Left ventricle myocardium inferior (tissue), 1 donor: ENCODE measurements at regions not wholly inside any gene's neighbourhood (a gene's known extent, or its start where the extent isn't known, plus 50 kb on each side); places are given as distances from the start of the nearest gene placed in this dataset.

Experiments
- DNase-seq: peaks from one replicate; pipeline ENCODE4 v3.0.0-alpha.2; 2020
- H3K27ac ChIP-seq: fragments of 200-600 bp; replicated peaks from 2 replicates; pipeline ENCODE4 v1.8.0; 2021
- H3K27me3 ChIP-seq: fragments of 200-600 bp; 2 replicates; pipeline ENCODE4 v1.8.0; 2021; ENCODE audit warnings: low read depth
- H3K36me3 ChIP-seq: fragments of 200-600 bp; 2 replicates; pipeline ENCODE4 v1.8.0; 2021
- H3K4me1 ChIP-seq: fragments of 200-600 bp; 2 replicates; pipeline ENCODE4 v1.8.0; 2021
- H3K4me3 ChIP-seq: fragments of 200-600 bp; 2 replicates; pipeline ENCODE4 v1.8.0; 2021; ENCODE audit warnings: mild to moderate bottlenecking, moderate library complexity
- H3K9me3 ChIP-seq: fragments of 200-600 bp; replicated peaks from 2 replicates; pipeline ENCODE4 v1.8.0; 2021
- intact Hi-C: fragments of 100-400 bp; cut with micrococcal nuclease; formaldehyde crosslinking; loops from one replicate; pipeline ENCODE4 v1.11.0; 2022
- TF ChIP-seq, protein P1 (sequence below): fragments of 200-600 bp; IDR thresholded peaks from 2 replicates; pipeline ENCODE4 v1.8.0; 2021; ENCODE audit warnings: antibody characterized with exemption, mild to moderate bottlenecking, borderline replicate concordance
- donor health status: DM: no; HTN: yes; CAD: no; lungs with severe emphysema.

DNA sequence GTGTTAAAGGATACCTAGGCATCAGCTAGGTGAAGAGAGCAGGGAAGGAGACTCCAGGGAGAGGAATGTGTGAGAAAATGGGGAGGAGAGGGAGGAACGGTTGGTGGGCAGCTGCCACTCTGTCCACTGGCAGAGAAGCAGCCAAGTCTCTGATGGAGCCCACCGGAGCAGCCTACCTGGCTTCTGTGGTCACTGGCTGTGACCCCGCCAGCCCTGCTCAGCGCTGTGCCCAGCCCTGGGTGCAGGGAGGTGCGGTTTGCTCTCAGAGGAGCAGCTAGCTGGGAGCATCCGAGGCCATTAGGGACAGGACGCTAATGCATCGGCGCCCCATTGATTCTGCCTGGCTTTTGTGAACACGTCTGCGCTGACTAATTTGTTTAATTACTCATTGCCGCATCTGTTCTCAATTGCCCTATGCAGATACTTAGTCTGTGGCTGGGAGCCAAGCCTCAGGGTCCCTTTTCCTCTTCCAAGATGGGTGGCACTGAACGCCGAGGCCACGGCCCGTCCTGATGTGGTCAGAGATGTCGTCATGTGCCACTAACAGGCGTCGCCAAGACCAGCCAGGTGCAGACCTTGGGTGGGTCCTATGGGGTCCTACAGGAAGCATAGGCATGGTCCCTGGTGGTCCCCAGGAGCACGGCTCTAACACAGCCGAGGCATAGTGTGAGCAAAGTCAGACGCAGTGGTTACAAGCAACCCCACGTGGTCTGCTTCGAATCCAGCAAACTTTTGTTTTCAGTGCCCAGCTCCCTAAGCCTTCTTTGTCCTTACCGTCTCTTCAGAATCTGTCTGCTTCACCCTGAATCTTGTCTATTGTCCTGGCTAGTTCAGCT is 82.0 kb downstream of the RRM2 start:
- TF ChIP-seq, protein P1, sequence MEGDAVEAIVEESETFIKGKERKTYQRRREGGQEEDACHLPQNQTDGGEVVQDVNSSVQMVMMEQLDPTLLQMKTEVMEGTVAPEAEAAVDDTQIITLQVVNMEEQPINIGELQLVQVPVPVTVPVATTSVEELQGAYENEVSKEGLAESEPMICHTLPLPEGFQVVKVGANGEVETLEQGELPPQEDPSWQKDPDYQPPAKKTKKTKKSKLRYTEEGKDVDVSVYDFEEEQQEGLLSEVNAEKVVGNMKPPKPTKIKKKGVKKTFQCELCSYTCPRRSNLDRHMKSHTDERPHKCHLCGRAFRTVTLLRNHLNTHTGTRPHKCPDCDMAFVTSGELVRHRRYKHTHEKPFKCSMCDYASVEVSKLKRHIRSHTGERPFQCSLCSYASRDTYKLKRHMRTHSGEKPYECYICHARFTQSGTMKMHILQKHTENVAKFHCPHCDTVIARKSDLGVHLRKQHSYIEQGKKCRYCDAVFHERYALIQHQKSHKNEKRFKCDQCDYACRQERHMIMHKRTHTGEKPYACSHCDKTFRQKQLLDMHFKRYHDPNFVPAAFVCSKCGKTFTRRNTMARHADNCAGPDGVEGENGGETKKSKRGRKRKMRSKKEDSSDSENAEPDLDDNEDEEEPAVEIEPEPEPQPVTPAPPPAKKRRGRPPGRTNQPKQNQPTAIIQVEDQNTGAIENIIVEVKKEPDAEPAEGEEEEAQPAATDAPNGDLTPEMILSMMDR = no peak
- intact Hi-C loops = no loop called here
- Histone ChIP-seq H3K4me3 (no peak overlapping the region), H3K27ac (no peak overlapping the region), H3K27me3 (no peaks in the 10 kb centered on the region), H3K4me1 (peaks cover 12% of the 10 kb centered on the region), H3K36me3 (no peaks in the 10 kb centered on the region), H3K9me3 (no peaks in the 10 kb centered on the region)
- no peak for DNase-seq

DNA sequence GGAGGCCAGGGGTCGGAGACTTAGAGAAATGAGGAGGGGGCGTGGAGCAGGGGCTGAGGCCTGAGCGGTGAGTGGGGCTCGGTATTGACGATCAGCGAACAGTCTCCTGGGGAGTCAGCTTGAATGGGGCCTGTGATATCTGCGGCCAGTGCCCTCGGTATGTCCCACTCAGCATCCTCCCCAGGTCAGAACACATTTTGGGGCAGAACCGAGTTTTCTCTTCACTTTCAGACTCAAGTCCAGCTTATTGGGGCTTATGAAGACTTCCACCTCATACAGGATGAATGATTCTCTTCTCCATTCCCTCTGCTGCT is 82.6 kb downstream of the RRM2 start:
- Histone ChIP-seq H3K4me3 (no peak overlapping the region), H3K36me3 (no peaks in the 10 kb centered on the region), H3K9me3 (no peaks in the 10 kb centered on the region), H3K4me1 (peaks cover 12% of the 10 kb centered on the region), H3K27ac (no peak overlapping the region), H3K27me3 (no peaks in the 10 kb centered on the region)
- DNase-seq = no peak
- TF ChIP-seq, protein P1 = no peak
- intact Hi-C loops = no loop called here

DNA sequence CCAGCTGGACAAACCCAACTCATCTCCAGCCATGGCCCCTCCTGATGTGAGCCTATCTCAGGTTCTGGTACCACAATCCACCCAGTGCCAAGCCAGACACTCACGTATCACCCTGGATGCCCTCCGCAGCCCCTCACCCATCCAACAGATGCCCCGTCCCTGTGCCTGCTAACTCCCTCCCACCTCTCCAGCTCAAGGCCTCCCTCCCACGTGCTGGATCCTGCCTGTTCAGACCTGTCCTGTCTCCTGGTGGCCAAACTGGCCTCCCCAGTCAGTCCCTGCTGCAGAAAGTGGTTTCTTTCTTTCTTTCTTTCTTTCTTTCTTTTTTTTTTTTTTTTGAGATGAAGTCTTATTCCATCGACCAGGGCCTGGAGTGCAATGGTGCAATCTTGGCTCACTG is 86.2 kb downstream of the RRM2 start:
- intact Hi-C loops = no loop called here
- H3K9me3 ChIP-seq = no peaks in the 10 kb centered on the region
- no peaks in the 10 kb centered on the region for H3K4me1 ChIP-seq
- no peaks in the 10 kb centered on the region for H3K36me3 ChIP-seq
- no peak overlapping the region for H3K27ac ChIP-seq
- DNase-seq = no peak
- no peaks in the 10 kb centered on the region for H3K27me3 ChIP-seq
- TF ChIP-seq, protein P1 = no peak
- H3K4me3 ChIP-seq = no peak overlapping the region

DNA sequence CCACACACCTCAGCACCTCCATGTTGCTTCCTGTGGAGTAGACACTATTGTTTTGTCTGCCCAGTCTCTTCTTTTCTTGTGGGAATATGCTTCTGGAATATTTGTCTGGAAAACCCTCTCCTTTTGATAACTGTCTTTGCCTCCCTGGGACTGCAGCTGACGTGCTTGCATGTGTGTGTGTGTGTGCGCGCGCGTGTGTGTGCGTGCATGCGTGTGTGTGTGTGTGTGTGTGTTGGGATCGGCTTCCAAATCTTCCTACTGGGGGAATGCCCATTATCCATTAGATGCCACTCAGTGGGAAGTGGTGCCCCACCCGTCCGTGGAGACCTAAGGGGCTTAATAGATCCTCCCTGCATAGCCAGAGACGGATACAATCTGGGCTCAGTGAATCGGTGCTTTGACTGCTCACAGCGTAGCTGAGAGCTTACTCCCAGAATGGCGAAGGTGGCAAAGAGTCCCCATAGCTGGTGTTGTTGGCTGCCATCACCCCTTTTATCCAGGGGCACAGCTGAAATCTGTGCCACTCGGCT is 86.9 kb downstream of the RRM2 start:
- no peak overlapping the region for H3K4me3 ChIP-seq

DNA sequence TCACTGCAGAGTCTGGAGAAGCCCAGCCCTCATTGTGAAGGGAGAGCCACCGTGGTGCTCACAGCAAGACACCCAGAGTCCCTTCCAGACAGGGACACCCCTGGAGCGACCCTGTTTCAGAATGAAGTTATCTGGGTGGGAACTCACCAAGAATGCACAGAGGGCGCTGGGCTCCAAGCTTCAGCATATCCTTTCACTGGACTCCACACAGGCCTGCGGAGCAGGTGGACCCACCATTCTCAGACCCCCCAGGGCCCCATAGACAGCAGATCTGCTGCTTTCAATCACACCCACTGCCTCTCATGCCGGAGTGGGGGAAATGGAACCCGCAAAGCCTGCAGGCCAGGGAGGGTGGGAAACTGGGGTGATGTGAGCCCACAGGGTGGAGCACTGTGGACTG is 87.8 kb downstream of the RRM2 start:
- H3K9me3 ChIP-seq = no peaks in the 10 kb centered on the region
- H3K27me3 ChIP-seq = no peaks in the 10 kb centered on the region
- no peak overlapping the region for H3K4me3 ChIP-seq
- DNase-seq = no peak
- intact Hi-C loops = no loop called here
- H3K27ac ChIP-seq = no peak overlapping the region
- no peaks in the 10 kb centered on the region for H3K36me3 ChIP-seq
- H3K4me1 ChIP-seq = no peaks in the 10 kb centered on the region
- TF ChIP-seq, protein P1 = no peak

More for the DNA sequence above, 86.9 kb downstream of the RRM2 start:
- Histone ChIP-seq H3K27ac (no peak overlapping the region), H3K36me3 (no peaks in the 10 kb centered on the region), H3K4me1 (no peaks in the 10 kb centered on the region), H3K27me3 (no peaks in the 10 kb centered on the region), H3K9me3 (no peaks in the 10 kb centered on the region)
- DNase-seq = no peak
- TF ChIP-seq, protein P1 = no peak
- intact Hi-C loops = no loop called here
